ENCODE measurements at regions not wholly inside any gene's neighbourhood (a gene's known extent, or its start where the extent isn't known, plus 50 kb on each side); places are given as distances from the start of the nearest gene placed in this dataset.

GRCh38 chr2:146879882-146880281 lies 964.9 kb upstream of the ACVR2A start:
- H3K36me3 Mint-ChIP-seq (ENCODE audit: low read depth): no peaks in the 10 kb centered on the region
- ATAC-seq: no peak
- no peak overlapping the region for H3K27ac Mint-ChIP-seq

GRCh38 chr2:146874260-146874658 lies 970.6 kb upstream of the ACVR2A start:
- no peak for ATAC-seq
- H3K9me3 ChIP-seq (ENCODE audit: control insufficient read depth, low read length, poor library complexity, severe bottlenecking): no peaks in the 10 kb centered on the region
- Mint-ChIP-seq H3K27me3 (no peaks in the 10 kb centered on the region), H3K4me3 (no peak overlapping the region), H3K36me3 (ENCODE audit: low read depth) (no peaks in the 10 kb centered on the region), H3K27ac (no peak overlapping the region), H3K4me1 (no peaks in the 10 kb centered on the region)
- DNase-seq: no peak

More at GRCh38 chr2:146879882-146880281, 964.9 kb upstream of the ACVR2A start:
- H3K27me3 Mint-ChIP-seq: no peaks in the 10 kb centered on the region
- DNase-seq: no peak
- no peak overlapping the region for H3K4me3 Mint-ChIP-seq
- H3K4me1 Mint-ChIP-seq: no peaks in the 10 kb centered on the region
- H3K9me3 ChIP-seq (ENCODE audit: control insufficient read depth, low read length, poor library complexity, severe bottlenecking): no peaks in the 10 kb centered on the region

GRCh38 chr2:146873646-146874259 lies 971.1 kb upstream of the ACVR2A start:
- H3K4me3 Mint-ChIP-seq: no peak overlapping the region
- DNase-seq: no peak
- no peak for ATAC-seq
- no peaks in the 10 kb centered on the region for H3K27me3 Mint-ChIP-seq
- H3K9me3 ChIP-seq (ENCODE audit: control insufficient read depth, low read length, poor library complexity, severe bottlenecking): no peaks in the 10 kb centered on the region
- H3K27ac Mint-ChIP-seq: no peak overlapping the region
- H3K4me1 Mint-ChIP-seq: no peaks in the 10 kb centered on the region
- no peaks in the 10 kb centered on the region for H3K36me3 Mint-ChIP-seq (ENCODE audit: low read depth)

GRCh38 chr2:146873056-146873455 lies 971.8 kb upstream of the ACVR2A start:
- Mint-ChIP-seq H3K36me3 (ENCODE audit: low read depth) (no peaks in the 10 kb centered on the region), H3K27me3 (no peaks in the 10 kb centered on the region), H3K4me3 (no peak overlapping the region), H3K4me1 (no peaks in the 10 kb centered on the region), H3K27ac (no peak overlapping the region)
- H3K9me3 ChIP-seq (ENCODE audit: control insufficient read depth, low read length, poor library complexity, severe bottlenecking): no peaks in the 10 kb centered on the region
- ATAC-seq: no peak
- no peak for DNase-seq

GRCh38 chr2:146870691-146871090 lies 974.1 kb upstream of the ACVR2A start:
- Mint-ChIP-seq H3K27ac (no peak overlapping the region), H3K4me3 (no peak overlapping the region), H3K27me3 (no peaks in the 10 kb centered on the region), H3K4me1 (no peaks in the 10 kb centered on the region), H3K36me3 (ENCODE audit: low read depth) (no peaks in the 10 kb centered on the region)
- no peak for DNase-seq
- H3K9me3 ChIP-seq (ENCODE audit: control insufficient read depth, low read length, poor library complexity, severe bottlenecking): no peaks in the 10 kb centered on the region
- ATAC-seq: no peak

- Mint-ChIP-seq H3K36me3 (ENCODE audit: low read depth) (no peaks in the 10 kb centered on the region), H3K27ac (no peak overlapping the region), H3K27me3 (no peaks in the 10 kb centered on the region), H3K4me3 (no peak overlapping the region), H3K4me1 (no peaks in the 10 kb centered on the region)
- no peak for ATAC-seq
- DNase-seq: no peak
- no peaks in the 10 kb centered on the region for H3K9me3 ChIP-seq (ENCODE audit: control insufficient read depth, low read length, poor library complexity, severe bottlenecking)
Observed at GRCh38 chr2:146869328-146869727, 975.5 kb upstream of the ACVR2A start.

- DNase-seq (no peak), ATAC-seq (no peak)
- Mint-ChIP-seq H3K27me3 (no peaks in the 10 kb centered on the region), H3K27ac (no peak overlapping the region), H3K4me3 (no peak overlapping the region), H3K4me1 (no peaks in the 10 kb centered on the region), H3K36me3 (ENCODE audit: low read depth) (no peaks in the 10 kb centered on the region)
- no peaks in the 10 kb centered on the region for H3K9me3 ChIP-seq (ENCODE audit: control insufficient read depth, low read length, poor library complexity, severe bottlenecking)
Observed at GRCh38 chr2:146868051-146868450, 976.8 kb upstream of the ACVR2A start.

- H3K36me3 Mint-ChIP-seq (ENCODE audit: low read depth): no peaks in the 10 kb centered on the region
- H3K27ac Mint-ChIP-seq: no peak overlapping the region
- H3K9me3 ChIP-seq (ENCODE audit: control insufficient read depth, low read length, poor library complexity, severe bottlenecking): no peaks in the 10 kb centered on the region
- H3K4me3 Mint-ChIP-seq: no peak overlapping the region
- H3K27me3 Mint-ChIP-seq: no peaks in the 10 kb centered on the region
- DNase-seq: no peak
- H3K4me1 Mint-ChIP-seq: no peaks in the 10 kb centered on the region
- ATAC-seq: no peak
Observed at GRCh38 chr2:146867477-146867986, 977.3 kb upstream of the ACVR2A start.

- no peak overlapping the region for H3K27ac Mint-ChIP-seq
- peaks cover 2% of the 10 kb centered on the region for H3K36me3 Mint-ChIP-seq (ENCODE audit: low read depth)
- no peaks in the 10 kb centered on the region for H3K4me1 Mint-ChIP-seq
- no peak overlapping the region for H3K4me3 Mint-ChIP-seq
- H3K9me3 ChIP-seq (ENCODE audit: control insufficient read depth, low read length, poor library complexity, severe bottlenecking): no peaks in the 10 kb centered on the region
- DNase-seq (no peak), ATAC-seq (no peak)
- H3K27me3 Mint-ChIP-seq: peaks cover 14% of the 10 kb centered on the region
Observed at GRCh38 chr2:146853741-146854444, 990.9 kb upstream of the ACVR2A start.

GRCh38 chr2:146852661-146853060 lies 992.2 kb upstream of the ACVR2A start:
- Mint-ChIP-seq H3K4me3 (no peak overlapping the region), H3K27ac (no peak overlapping the region), H3K27me3 (peaks cover 14% of the 10 kb centered on the region), H3K36me3 (ENCODE audit: low read depth) (no peaks in the 10 kb centered on the region), H3K4me1 (no peaks in the 10 kb centered on the region)
- ATAC-seq: no peak
- no peak for DNase-seq
- no peaks in the 10 kb centered on the region for H3K9me3 ChIP-seq (ENCODE audit: control insufficient read depth, low read length, poor library complexity, severe bottlenecking)

- DNase-seq: no peak
- H3K4me3 Mint-ChIP-seq: no peak overlapping the region
- H3K36me3 Mint-ChIP-seq (ENCODE audit: low read depth): no peaks in the 10 kb centered on the region
Observed at GRCh38 chr2:146850746-146851145, 994.1 kb upstream of the ACVR2A start.

GRCh38 chr2:146847846-146848245 lies 997.0 kb upstream of the ACVR2A start:
- no peaks in the 10 kb centered on the region for H3K4me1 Mint-ChIP-seq

More at GRCh38 chr2:146850746-146851145, 994.1 kb upstream of the ACVR2A start:
- H3K27ac Mint-ChIP-seq: no peak overlapping the region
- no peaks in the 10 kb centered on the region for H3K4me1 Mint-ChIP-seq
- H3K27me3 Mint-ChIP-seq: peaks cover 14% of the 10 kb centered on the region
- no peak for ATAC-seq
- no peaks in the 10 kb centered on the region for H3K9me3 ChIP-seq (ENCODE audit: control insufficient read depth, low read length, poor library complexity, severe bottlenecking)

GRCh38 chr2:146844226-146844990 lies 1000.4 kb upstream of the ACVR2A start:
- H3K27me3 Mint-ChIP-seq: peaks cover 6% of the 10 kb centered on the region
- H3K36me3 Mint-ChIP-seq (ENCODE audit: low read depth): no peaks in the 10 kb centered on the region
- no peak overlapping the region for H3K27ac Mint-ChIP-seq
- ATAC-seq (no peak), DNase-seq (no peak)
- H3K4me1 Mint-ChIP-seq: no peaks in the 10 kb centered on the region
- H3K9me3 ChIP-seq (ENCODE audit: control insufficient read depth, low read length, poor library complexity, severe bottlenecking): no peaks in the 10 kb centered on the region
- H3K4me3 Mint-ChIP-seq: no peak overlapping the region

More at GRCh38 chr2:146847846-146848245, 997.0 kb upstream of the ACVR2A start:
- H3K9me3 ChIP-seq (ENCODE audit: control insufficient read depth, low read length, poor library complexity, severe bottlenecking): no peaks in the 10 kb centered on the region
- no peak for ATAC-seq
- no peak overlapping the region for H3K4me3 Mint-ChIP-seq
- DNase-seq: no peak
- no peaks in the 10 kb centered on the region for H3K36me3 Mint-ChIP-seq (ENCODE audit: low read depth)
- no peak overlapping the region for H3K27ac Mint-ChIP-seq
- peaks cover 11% of the 10 kb centered on the region for H3K27me3 Mint-ChIP-seq
